Pancreas (tissue), 10 donors: ENCODE measurements at regions not wholly inside any gene's neighbourhood (a gene's known extent, or its start where the extent isn't known, plus 50 kb on each side); places are given as distances from the start of the nearest gene placed in this dataset.

Experiments used
- ATAC-seq, 4 donors: fragments of 200-7000 bp; cut with Tn5 transposase; one replicate each; pipeline versions ENCODE4 v1.8.0 to v1.9.1; 2020; ENCODE audit warnings: mild to moderate bottlenecking in 4 of 4, moderate library complexity in 4 of 4
- DNase-seq, 6 donors: peaks; one replicate each; pipeline ENCODE4 v3.0.0-alpha.2; 2020
- FAIRE-seq: peaks from 2 replicates; lab custom pipeline; 2012; peaks lifted over from hg19 to GRCh38; lab: Jason Lieb, UNC
- H3K27ac ChIP-seq, 4 donors: fragments of 200-600 bp; sonication (generic); 1 replicate in 3 of 4; 2 replicates in 1 of 4; pipeline versions ENCODE4 v1.5.0 to v1.8.0; 2020
- H3K27me3 ChIP-seq, 4 donors: fragments of 200-600 bp; one replicate each; pipeline ENCODE4 v1.8.0; 2021
- H3K36me3 ChIP-seq, 3 donors: fragments of 200-600 bp; sonication (generic) in 1 of 3; one replicate each; pipeline versions ENCODE4 v1.5.0 to v1.8.0; 2020 to 2021
- H3K4me1 ChIP-seq, 3 donors: fragments of 200-600 bp; one replicate each; pipeline ENCODE4 v1.8.0; 2021
- H3K4me3 ChIP-seq, 4 donors: fragments of 200-600 bp; sonication (generic) in 2 of 4; one replicate each; pipeline versions ENCODE4 v1.5.0 to v1.8.0; 2020 to 2021
- H3K9me3 ChIP-seq, 4 donors: fragments of 200-600 bp; one replicate each; pipeline ENCODE4 v1.8.0; 2021
- CTCF ChIP-seq, 4 donors: fragments of 200-600 bp; sonication (generic) in 3 of 4; IDR thresholded peaks; one replicate each; pipeline versions ENCODE4 v1.5.0 to v1.8.0; 2021; ENCODE audit warnings: antibody characterized with exemption in 4 of 4
- WGBS, 2 donors: extraction: QIAGEN DNeasy Blood & Tissue Kit; methylation state at CpG; one replicate each; pipeline ENCODE4 v1.1.7; 2013; 5-methylcytosine and 5-hydroxymethylcytosine counted together
- intact Hi-C, 3 donors: fragments of 100-400 bp; cut with DNase I; formaldehyde crosslinking; loops; one replicate each; pipeline versions ENCODE4 v1.11.1 to v1.14.2; 2022
- donor health status: healthy with polysubstance abuse.
- donor health status: DM: no; HTN: no; CAD: no; lungs with moderate emphysema.
- donor health status: DM: no; HTN: no; CAD: no.
- donor health status: control.
- donor health status: control.
- donor health status: Bipolar disorder and iron deficiency.
- donor health status: DM: yes; HTN: yes; CAD: no.
- donor health status: DM: no; HTN: no; CAD: no.
- donor health status: DM: no; HTN: no; CAD: no.
- donor health status: DM: yes; HTN: yes; CAD: no.

GRCh38 chr1:56213068-56213467, 366.3 kb downstream of the PLPP3 start:
- Histone ChIP-seq H3K9me3 (no peaks in the 10 kb centered on the region), H3K27ac (no peak overlapping the region), H3K4me1 (no peaks in the 10 kb centered on the region), H3K36me3 (no peaks in the 10 kb centered on the region), H3K4me3 (no peak overlapping the region), H3K27me3 (no peaks in the 10 kb centered on the region)
- ATAC-seq (no peak), DNase-seq (no peak), FAIRE-seq (no peak)
- intact Hi-C loops, result no loop called here
- TF ChIP-seq CTCF (IDR thresholded peaks at IDR 0.05), result no peak

GRCh38 chr1:56212143-56212542, 367.2 kb downstream of the PLPP3 start:
- no peak for TF ChIP-seq CTCF (IDR thresholded peaks at IDR 0.05)

GRCh38 chr1:56206391-56206790, 373.0 kb downstream of the PLPP3 start:
- H3K27ac ChIP-seq, result no peak overlapping the region
- no peak overlapping the region for H3K4me3 ChIP-seq
- 93 to 95% methylated on average over 2 of the region's 2 CpGs for WGBS, 2 donors
- H3K4me1 ChIP-seq, result no peaks in the 10 kb centered on the region
- no peaks in the 10 kb centered on the region for H3K27me3 ChIP-seq
- no peaks in the 10 kb centered on the region for H3K9me3 ChIP-seq
- FAIRE-seq (no peak), DNase-seq (no peak), ATAC-seq (no peak)
- intact Hi-C loops, result no loop called here
- H3K36me3 ChIP-seq, result no peaks in the 10 kb centered on the region
- TF ChIP-seq CTCF (IDR thresholded peaks at IDR 0.05), result no peak

More at GRCh38 chr1:56212143-56212542, 367.2 kb downstream of the PLPP3 start:
- no peak for ATAC-seq
- H3K4me1 ChIP-seq, result no peaks in the 10 kb centered on the region
- no peak overlapping the region for H3K27ac ChIP-seq
- no peak for DNase-seq
- no peak for FAIRE-seq
- WGBS, 2 donors, result 77 to 86% methylated on average over 2 of the region's 2 CpGs
- intact Hi-C loops, result no loop called here
- H3K9me3 ChIP-seq, result no peaks in the 10 kb centered on the region
- H3K27me3 ChIP-seq, result no peaks in the 10 kb centered on the region
- no peak overlapping the region for H3K4me3 ChIP-seq
- no peaks in the 10 kb centered on the region for H3K36me3 ChIP-seq

GRCh38 chr1:56204206-56204605, 375.2 kb downstream of the PLPP3 start:
- FAIRE-seq (no peak), ATAC-seq (no peak), DNase-seq (no peak)
- Histone ChIP-seq H3K27ac (no peak overlapping the region), H3K4me3 (no peak overlapping the region), H3K4me1 (no peaks in the 10 kb centered on the region), H3K36me3 (no peaks in the 10 kb centered on the region), H3K27me3 (no peaks in the 10 kb centered on the region), H3K9me3 (no peaks in the 10 kb centered on the region)
- WGBS, 2 donors, result 39 to 58% methylated on average over 1 of the region's 1 CpG
- no peak for TF ChIP-seq CTCF (IDR thresholded peaks at IDR 0.05)
- intact Hi-C loops, result no loop called here

GRCh38 chr1:56202796-56203492, 376.4 kb downstream of the PLPP3 start:
- DNase-seq (no peak), FAIRE-seq (no peak), ATAC-seq (no peak)
- TF ChIP-seq CTCF (IDR thresholded peaks at IDR 0.05), result no peak
- no peaks in the 10 kb centered on the region for H3K36me3 ChIP-seq
- intact Hi-C loops, result no loop called here
- H3K27ac ChIP-seq, result no peak overlapping the region
- H3K4me3 ChIP-seq, result no peak overlapping the region
- no peaks in the 10 kb centered on the region for H3K27me3 ChIP-seq
- WGBS, 2 donors, result 66 to 75% methylated on average over 5 of the region's 5 CpGs
- no peaks in the 10 kb centered on the region for H3K4me1 ChIP-seq
- H3K9me3 ChIP-seq, result no peaks in the 10 kb centered on the region
